Medulla oblongata (tissue), 1 donor: ENCODE measurements at regions not wholly inside any gene's neighbourhood (a gene's known extent, or its start where the extent isn't known, plus 50 kb on each side); places are given as distances from the start of the nearest gene placed in this dataset.
"Not testable (repeated sequence)": the region's sequence is repeated elsewhere in the genome, so short reads cannot be mapped to it uniquely, and the experiment has no call there.

Experiments used
- DNase-seq: peaks from one replicate; pipeline ENCODE4 v3.0.0-alpha.2; 2015; ENCODE audit errors: extremely low spot score

DNA sequence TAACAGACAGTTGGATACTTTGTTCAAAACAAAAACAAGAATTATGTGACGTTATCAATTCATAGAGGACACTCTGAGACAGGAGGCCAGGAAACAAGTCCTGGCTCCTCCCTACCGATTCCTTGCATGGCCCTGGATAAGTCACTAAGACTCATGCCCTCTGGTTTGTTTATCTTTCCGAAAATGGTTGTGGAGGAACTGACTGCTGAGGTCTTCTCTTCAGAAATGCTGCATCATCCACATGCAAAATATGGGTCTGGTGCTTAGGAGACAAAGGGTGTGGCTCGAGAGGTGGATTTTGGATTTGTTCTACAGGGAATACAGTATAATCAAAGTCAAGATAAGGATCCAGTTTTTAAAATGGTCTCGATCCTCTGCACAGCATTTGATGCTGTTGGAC is 130.9 kb downstream of the RELL1 start:
- no peak for DNase-seq

DNA sequence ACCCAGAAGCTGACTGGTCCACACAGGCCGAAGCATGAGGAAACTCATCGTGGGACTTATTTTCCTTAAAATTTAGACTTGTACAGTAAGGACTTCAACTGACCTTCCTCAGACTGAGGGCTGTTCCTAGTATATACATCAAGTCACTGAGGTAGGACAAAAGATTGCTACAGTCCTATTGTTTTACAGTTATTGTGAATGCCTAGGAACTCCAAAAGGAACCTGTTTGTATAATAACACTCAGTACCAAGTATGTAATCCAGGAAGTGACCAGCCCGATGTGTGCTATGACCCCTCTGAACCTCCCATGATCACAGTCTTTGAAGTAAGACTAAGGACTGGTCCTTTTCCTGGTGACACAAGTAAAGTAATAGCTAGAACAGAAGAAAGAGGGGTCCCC is 136.3 kb downstream of the RELL1 start:
- DNase-seq = not testable (repeated sequence)

DNA sequence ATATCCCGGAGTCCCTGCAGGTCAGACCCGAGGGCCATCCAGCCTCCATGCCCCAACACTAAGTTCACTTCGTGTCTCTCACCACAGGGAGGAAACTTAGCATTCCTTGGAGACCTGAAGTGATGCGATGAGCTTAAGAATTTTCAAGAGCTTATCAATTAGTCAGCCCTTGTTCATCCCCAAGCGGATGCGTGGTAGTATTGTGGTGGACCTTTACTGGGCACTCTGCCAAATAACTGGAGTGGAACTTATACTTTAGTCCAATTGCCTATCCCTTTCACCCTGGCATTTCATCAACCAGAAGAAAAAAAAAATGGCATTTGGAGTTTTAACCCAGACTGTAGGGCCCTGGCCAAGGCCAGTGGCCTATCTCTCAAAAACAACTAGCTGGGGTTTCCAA is 137.1 kb downstream of the RELL1 start:
- DNase-seq = no peak

DNA sequence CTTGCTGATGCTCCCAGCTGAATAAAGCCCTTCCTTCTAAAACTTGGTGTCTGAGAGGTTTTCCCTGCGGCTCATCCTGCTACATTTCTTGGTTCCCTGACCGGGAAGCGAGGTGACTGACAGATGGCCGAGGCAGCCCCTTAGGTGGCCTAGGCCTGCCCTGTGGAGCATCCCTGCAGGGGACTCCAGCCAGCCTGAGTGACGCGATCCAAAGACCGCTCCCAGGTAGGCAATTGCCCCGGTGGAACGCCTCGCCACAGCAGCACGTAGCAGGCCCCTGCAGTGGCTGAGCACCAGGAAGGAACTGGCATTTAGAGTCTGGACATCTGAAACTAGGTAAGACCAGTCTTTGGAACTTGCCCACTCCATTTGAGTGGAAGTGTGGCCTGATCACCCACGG is 139.6 kb downstream of the RELL1 start:
- DNase-seq = no peak

DNA sequence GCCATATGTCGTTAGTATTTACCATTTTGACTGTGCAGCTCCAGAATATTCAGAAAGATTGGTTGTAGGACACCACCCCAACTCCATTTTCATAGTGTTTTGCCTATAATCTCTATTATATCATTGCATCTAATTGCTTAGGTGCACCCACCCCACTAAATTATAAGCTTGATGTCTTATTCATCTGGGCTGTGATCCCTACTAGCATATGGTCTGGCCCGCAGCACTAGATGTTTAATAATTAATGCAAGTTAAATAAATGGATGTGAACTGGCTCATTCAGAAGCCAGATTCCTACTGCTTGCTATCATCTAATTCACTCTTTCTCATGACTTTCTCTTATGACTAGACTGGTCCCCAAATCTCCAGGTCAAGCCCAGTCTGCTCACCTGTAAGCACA is 143.5 kb downstream of the RELL1 start:
- DNase-seq = no peak

DNA sequence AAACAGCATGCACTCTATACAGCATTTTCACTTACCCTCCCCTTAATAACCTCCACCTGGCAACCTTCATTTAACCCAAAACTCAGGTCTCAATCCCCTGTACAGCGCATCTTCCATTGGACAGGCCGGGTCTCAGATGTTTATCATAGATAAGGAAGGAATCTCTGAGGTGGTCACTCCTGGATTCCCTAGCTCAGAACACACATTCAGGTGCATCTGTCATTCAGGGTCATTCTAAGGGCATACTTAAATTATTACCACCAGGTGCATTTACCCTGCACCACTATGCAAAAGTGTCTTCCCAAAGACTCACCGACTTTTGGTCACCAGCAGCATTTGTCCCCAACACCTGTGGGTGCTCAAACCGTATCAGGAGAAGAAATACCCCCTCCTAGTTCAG is 144.2 kb downstream of the RELL1 start:
- no peak for DNase-seq

DNA sequence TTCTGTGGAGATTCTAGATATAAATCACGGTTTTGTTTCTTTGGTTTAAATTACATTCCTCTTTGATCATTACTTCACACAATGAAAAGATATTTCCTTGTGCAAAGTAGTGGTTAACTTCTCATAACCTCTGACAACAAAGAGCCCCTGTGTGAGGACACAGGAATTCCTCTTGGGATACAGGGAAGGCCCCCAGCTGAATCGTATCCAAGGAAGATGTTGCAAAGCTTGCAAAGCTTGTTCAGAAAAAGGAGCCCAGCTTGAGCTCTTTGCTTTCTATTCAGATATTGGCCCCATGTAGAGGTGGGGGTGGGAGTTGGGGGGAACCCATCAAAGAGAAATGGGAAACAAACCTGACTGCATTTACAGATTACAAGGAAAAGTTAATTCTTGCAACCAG is 145.7 kb downstream of the RELL1 start:
- DNase-seq = no peak

DNA sequence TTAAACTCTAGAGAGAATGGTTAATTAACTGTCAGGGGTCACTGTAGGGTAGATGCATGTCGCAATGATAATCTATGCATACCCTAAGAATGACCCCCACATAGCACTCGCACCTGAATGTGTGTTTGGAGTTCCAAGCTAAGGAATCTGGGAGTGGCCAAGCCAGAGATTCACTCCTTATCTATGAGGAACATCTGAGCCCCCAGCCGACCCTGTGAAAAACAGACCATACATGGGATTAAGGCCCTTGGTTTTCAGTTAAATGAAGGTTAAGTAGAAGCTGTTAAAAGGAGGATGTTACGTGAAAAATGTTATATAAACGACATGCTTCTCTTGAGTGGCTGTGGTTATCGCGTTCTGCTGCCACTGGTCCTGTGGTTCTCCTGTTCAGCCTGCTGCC is 147.2 kb downstream of the RELL1 start:
- DNase-seq = no peak

DNA sequence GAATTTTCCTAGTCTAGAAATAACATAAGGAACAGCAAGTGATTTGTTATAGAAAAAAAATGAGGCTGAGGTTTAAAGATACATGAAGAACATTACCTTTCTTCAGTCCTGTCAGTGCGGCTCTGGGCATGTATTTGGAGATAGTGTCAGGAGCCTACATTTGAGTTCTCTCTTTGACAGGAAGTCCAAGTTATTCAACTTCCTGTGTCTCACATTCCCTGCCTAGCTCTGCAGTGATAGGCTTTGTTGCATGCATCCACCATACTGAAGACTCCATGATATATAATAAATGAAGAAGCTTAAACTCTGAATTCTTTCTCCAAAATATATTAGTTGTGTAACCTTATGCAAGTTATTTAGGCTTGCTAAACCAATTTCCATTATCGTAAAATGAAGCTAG is 148.7 kb downstream of the RELL1 start:
- DNase-seq = no peak

DNA sequence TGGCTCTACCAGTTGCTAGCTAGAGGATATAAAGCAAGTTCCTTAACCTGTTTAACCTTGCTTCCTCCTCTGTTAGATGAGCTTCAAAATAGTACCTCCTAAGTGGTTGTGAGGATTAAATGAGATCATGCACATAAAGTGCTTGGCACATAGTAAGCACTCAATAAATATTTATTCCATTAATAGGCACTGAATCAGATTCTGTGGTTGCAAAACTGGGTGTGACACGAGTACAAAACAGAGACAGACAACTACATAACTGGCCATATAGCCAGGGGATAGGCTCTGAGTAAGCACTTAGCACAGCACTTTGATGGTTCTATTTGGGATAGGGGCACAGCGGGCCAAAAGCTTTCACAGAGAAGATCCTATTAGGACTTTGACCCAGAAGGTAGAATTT is 150.3 kb downstream of the RELL1 start:
- no peak for DNase-seq

DNA sequence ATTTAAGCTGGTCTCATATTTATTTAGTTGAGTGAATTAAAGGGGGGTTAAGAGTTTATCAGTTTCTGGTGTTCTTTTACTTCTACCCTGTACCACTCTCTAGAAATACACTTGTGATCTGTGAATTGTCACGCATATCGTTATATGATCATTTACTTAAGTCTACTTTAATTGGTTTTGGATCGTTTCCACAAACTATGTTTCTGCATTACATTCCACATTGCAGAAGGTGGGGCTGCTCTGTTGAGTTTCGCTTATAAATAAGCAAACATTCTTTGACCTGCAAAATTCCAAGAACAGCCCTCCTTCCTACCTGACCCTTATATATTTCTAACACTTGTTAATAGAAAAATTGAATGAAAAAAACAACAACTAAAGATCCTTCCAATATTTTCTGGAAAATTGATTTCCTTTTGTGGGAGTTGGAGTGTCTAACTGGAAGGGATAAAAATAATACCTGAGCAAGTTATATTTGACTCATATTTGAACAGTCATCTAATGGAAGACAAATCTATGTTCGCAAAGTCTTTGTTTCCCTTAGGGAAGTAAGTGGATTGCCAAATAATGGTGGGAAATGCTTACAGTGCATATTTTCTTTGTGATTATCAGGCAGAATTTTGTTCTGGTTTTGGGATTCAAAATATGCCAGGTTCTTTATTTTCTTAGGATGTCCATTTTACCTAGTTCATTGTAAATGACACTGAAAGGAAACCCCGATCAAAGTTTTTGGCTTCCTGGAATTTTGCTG is 152.7 kb downstream of the RELL1 start:
- DNase-seq = no peak

DNA sequence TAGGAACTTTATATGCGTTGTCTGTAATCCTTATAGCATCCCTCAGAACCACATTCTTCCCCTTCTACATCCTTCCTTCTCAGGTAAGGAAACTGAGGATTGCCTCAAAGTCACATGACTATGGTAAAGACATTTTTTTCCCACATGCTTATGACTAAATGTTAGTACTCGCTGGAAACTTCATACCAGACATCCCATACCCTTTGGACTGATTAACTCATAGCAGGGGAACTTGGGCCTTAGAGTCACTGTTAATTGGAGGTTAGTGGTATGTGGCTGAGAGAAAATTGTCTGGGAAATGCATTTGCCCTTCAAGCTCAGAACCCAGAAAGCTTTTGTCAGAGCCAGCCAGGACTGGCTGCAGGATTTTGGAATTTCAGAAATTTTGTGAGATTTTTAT is 155.0 kb downstream of the RELL1 start:
- no peak for DNase-seq

DNA sequence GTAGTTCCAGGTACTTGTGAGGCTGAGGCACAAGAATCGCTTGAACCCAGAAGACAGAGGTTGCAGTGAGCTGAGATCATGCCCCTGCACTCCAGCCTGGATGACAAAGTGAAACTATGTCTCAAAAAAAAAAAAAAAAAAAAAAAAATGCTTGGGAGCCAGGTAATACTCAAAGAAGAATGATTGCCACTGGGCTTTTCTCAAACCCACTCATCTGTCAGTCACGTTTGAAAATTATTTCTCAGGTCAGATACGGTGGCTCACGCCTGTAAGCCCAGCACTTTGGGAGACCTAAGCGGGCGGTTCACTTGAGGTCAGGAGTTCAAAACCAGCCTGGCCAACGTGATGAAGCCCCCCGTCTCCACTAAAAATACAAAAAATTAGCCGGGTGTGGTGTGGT is 155.7 kb downstream of the RELL1 start:
- DNase-seq = no peak

DNA sequence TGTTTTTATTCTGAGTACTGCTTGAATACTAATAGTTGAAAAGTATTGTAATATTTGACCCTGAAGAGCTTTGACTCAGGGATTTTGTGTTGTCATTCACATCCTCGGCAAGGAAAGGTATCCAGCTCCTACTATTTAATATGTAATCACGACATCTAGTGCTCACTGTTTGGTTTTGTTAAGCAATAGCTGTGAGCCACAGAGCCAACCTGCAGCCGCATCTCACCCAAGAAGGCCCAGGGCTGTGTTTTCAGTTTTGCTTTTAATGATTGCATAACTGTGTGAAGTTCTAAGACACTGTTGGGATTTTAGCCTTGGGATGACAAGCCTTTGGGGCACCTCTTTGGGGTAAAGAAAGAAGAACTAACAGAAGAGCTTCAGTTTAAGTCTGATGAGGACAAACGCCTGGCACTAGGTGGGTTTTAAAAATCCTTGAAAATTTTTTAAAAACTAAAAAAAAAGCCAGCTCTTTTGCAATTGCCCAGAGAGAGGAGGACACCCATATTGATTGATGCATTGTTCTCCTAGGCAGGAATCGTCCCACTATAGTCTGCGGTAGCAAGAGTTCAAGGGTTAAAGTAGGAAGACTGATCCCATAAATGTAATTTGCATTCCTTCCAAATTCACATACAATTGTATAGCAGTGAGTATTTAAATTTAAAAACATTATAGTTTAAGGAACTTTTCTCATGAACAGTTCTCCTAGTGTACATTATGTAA is 157.8 kb downstream of the RELL1 start:
- DNase-seq = peak; percentile 9

DNA sequence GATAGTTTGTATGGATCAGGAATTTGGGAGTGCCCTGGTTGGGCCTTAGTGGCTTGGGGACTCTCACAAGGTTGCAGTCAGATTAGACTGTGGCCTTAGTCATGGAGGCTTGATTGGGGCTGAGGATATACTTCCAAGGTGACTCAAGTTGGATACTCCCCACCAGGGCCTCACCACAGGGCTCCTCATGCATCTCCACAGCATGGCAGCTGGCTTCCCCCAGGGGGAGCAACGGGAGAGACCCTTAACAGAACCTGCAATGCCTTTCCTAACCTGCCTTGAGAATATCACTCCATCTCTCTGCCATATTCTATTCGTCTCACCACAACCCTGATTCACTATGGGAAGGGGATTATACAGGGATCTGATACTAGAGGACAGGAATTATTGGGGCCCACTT is 161.9 kb downstream of the RELL1 start:
- DNase-seq = no peak

DNA sequence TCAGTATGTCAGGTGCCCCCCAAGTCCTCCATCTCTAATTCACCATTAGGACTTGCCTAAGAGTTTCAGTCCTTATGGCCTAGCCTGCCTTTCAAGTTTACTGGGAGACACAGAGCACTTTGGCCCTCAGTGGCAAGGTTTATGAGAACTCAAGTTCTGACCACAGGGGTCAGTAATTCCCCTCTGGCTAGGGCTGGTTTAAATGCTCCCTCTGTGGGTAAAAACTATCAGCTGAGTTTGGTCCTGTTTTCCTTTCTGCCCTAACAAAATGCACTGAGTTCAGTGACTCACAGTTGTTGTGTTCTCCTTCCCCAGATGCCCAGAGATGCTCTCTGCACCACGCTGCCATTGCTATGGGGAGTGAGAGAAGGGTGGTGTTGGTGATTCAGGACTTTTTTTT is 163.2 kb downstream of the RELL1 start:
- no peak for DNase-seq

DNA sequence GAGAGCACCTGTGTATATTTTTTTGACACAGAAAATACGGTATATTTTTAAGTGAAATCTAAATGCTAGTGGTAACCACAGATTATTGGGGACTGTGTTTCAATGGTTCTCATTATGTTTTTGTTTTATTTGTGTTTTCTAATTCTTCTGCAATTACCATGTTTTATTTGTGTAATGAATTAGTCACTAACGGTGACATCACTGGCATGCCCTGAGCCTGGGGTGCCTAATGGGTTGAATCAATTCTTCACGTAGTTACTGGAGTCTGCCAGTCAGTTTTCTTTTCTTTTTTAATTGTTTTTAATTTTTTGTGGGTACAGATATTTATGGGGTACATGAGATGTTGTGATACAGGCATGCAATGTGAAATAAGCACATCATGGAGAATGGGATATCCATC is 168.8 kb downstream of the RELL1 start:
- no peak for DNase-seq

DNA sequence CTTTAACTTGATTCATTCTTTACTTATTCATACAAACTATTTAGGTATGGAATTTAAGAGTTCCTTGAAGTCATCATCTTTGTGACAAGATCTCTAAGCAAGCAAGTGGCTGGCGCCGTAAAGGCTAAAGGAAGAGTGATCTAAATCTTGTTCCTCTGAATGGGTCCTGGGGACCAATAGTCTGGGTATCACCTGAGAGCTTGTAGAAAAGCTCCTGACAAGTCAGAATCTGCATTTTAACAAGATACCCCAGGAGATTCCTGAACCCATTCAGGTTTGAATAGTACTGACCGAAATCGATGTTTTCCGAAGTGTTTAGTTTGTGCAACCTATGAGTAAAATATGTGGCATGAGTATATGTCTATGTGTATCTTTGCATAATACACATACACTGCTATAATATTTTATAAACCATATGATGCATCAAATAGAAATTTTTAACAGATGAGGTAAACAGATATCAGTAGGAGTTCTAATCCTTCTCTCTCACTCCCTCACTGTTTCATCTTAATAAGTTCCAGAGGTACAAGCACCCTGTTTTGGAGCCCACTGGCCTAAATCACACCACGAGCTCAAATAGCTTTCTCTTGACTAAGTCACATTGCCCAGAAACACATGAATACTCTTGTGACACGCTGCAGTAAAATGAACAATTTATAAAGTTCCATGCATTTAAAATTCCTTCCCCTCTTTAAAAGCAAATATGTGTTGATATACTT is 170.0 kb downstream of the RELL1 start:
- no peak for DNase-seq

DNA sequence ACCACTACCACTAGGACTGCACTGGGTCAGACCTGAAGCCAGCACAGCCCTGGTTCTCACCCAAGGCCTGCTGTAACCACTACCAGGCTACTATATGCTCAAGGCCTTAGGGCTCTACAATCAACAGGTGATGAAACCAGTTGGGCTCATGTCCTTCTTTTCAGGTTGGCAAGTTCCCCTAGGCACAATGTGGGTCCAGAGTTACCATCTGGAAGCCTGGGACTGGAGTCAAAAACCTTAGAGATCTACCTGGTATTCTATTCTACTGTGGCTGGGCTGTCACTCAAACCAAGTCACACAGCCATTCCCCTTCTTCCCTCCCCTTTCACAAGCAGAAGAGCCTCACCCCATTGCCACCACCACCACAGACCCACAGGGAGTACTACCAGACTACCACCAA is 175.6 kb downstream of the RELL1 start:
- DNase-seq = no peak

DNA sequence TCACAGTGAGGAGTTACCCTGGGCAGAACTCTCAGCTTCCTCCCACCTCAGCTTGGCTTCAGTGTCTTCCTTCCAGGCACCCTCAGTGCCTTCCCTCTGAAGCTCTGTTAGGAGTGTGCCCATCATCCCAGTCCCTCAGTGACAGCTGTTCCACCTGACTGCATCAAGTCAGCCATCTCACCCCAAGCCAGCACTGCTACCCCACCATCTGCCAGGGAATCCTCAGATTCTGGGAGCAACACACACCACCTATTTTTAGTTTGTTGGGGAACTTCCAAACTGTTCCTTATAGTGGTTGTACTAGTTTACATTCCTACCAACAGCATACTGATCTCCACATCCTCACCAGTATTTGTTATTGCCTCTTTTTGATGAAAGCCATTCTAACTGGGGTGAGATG is 182.9 kb downstream of the RELL1 start:
- DNase-seq = no peak

DNA sequence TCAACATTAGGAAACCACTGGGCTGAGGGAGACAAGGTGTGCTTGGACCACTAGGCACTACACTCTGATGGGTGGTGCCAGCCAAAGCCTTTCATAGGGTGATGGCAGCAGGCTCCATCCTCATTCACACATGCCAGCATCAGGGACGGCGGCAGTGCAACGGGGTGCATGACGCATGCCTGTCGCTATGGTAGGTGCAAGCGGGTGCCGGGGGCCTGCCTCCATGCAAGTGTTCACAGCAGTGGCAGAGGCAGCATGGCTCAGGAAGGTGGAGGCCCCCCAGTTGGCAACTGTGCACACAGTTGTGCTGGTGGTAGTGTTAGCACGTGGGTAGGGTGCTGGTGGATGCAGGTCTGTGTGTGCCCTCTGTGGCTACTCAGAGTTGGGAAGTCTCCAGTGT is 184.1 kb downstream of the RELL1 start:
- no peak for DNase-seq
